Skeletal muscle cell (primary cell): ENCODE measurements at regions not wholly inside any gene's neighbourhood (a gene's known extent, or its start where the extent isn't known, plus 50 kb on each side); places are given as distances from the start of the nearest gene placed in this dataset.
A peak's percentile ranks its signal among the peaks of the same experiment; 100 is the strongest.

Experiments used
- DNase-seq: peaks from one replicate; pipeline ENCODE4 v3.0.0-alpha.2; 2010; ENCODE audit warnings: low read depth
- H3K4me3 ChIP-seq: 2 replicates; pipeline ENCODE4 v1.5.1; 2011; ENCODE audit warnings: low read depth, mild to moderate bottlenecking, control low read depth, low read length, moderate library complexity

- DNase-seq, result no peak
Observed at GRCh38 chr6:139863346-139863745, 488.9 kb upstream of the CITED2 start.

DNA sequence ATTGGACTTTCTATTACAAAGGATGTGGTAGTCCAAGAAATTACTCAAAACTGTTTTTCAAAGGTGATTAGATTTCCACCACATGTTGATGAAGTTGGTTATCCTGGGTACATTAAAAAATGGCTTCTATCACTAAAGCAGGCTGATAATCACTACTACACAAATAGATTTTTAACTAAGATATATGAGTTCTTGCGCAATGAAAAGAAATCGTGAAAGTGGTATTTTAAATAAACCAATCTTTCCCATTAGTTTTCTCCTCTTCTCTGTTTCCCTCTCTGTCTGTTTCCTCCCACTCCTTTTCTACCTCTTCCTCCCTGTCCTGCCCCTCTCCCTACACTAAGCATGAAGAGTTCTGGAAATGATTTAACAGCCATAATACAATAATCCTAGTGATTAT, 487.9 kb upstream of the CITED2 start:
- DNase-seq, result no peak
- no peak overlapping the region for H3K4me3 ChIP-seq

More at GRCh38 chr6:139863346-139863745, 488.9 kb upstream of the CITED2 start:
- no peak overlapping the region for H3K4me3 ChIP-seq

DNA sequence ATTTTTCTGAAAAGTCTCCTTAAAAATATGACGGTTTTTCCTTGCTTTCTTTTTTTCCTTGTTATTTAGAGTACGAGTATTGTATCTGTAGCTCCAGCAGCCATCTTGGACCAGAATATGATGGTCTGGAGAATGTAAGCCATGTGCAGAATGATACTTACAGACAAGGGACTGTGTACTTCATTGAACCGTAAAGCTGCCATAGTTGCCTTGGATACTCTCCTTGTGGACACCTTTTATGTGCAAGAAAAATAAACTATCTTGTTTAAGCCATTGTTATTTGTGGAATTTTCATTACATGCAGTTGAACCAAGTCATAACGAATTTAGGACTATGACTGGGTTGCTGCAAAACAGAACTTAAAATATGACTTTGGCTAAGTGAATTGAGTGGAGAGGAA, 485.8 kb upstream of the CITED2 start:
- DNase-seq, result no peak

GRCh38 chr6:139858429-139858828, 484.0 kb upstream of the CITED2 start:
- H3K4me3 ChIP-seq, result no peak overlapping the region
- no peak for DNase-seq

More for the DNA sequence above, 485.8 kb upstream of the CITED2 start:
- H3K4me3 ChIP-seq, result no peak overlapping the region

- H3K4me3 ChIP-seq, result no peak overlapping the region
- no peak for DNase-seq
Observed at GRCh38 chr6:139857143-139857542, 482.7 kb upstream of the CITED2 start.

GRCh38 chr6:139856562-139856961, 482.1 kb upstream of the CITED2 start:
- H3K4me3 ChIP-seq, result no peak overlapping the region
- DNase-seq, result no peak

DNA sequence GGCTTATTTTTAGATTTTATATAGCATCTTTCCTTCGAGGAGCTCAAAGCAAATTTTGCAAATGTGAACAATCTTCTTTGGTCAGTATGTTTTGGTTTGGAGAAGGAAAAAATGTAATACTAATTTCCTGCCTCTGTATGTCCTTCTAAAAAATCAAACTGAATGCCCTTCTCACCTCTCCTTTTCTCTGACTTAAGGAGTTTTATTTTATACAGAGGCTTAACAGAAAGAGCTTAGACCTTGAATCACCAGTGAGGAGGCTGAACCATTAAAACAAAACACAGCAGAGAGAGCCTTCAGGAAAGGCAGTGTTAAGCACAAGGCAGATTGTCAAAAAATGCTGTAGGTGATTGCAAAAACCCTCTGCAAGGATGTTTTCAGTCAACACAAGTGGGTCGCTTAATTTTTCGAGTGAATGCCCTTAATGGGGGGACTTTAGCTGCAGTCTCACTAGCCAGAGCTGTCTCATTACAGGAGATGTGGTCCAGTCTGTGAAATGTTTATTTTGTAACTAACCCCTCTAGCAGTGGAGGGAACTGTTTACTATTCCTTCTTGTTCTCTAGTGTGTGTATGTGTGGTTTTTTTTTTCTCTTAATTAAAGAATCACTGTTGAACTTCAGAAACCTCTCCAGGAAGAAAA, 481.3 kb upstream of the CITED2 start:
- no peak overlapping the region for H3K4me3 ChIP-seq
- DNase-seq, result no peak

GRCh38 chr6:139853302-139853992, 479.0 kb upstream of the CITED2 start:
- no peak overlapping the region for H3K4me3 ChIP-seq
- peak; percentile 41 for DNase-seq

DNA sequence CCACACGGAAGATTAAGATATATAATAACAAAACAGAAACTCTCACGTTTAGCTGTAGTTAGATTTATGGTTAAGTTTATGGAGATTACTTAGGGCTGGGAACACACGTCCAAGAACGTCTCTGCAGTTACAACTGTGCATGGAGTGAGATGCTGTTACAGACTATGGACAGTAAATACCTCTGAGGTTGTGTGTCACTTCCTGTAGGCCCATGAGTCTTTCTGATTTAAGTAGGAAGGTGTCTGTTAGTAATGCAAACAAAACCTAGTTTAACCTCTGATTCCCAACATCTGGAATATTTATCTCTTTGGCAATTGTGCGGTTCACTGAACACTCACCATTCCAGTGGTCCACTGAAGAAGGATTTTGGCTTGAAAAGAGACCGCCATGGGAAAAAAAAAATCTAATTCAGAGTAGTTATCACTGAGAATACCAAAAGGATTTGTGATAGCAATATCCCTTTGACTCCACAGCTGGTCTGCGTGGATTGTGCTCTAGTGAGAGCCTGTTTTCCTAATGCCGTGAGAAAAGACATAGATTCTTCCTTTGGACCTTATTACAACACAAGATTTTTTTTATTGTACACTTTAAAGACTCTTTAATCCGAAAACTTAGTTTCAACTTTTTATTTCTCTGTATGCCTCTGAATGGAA, 478.2 kb upstream of the CITED2 start:
- DNase-seq, result peak; percentile 84
- H3K4me3 ChIP-seq, result no peak overlapping the region

DNA sequence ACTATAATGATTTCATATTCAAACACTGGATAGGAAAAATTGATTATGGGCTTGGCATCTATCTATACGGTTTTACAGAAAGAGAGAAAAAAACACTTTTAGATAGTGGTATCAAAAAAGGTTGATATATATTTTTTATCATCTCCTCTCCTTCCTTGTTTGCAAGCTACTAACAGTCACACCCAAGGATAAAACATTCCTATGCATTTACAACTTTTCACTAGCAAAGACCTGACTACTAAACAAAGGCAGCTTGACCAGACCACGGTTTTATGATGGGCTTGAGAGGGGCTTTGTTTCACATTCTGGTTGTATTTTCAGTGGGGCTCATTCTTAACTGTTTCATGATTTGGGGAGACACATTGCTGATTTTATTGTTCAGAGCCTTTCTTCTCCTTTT, 477.6 kb upstream of the CITED2 start:
- H3K4me3 ChIP-seq, result no peak overlapping the region
- no peak for DNase-seq

DNA sequence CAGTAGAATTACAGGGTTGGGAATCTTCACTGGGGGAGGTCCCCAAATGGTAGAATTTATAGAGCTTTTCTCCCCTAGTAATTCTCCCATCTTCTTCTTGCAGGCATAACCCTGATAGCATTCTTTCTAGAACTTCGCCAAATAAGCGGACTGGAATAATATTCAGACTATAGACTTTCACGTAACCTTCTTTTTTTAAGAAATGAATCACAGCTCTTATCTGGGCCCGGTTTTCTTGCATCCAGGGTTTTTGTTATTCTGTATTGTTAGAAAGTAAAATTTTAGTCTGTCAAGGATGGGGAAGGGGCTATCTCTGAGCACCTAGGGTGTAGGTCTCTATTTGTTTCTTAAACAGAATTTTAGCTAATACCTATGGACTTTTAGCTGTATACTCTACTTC, 476.8 kb upstream of the CITED2 start:
- H3K4me3 ChIP-seq, result no peak overlapping the region
- no peak for DNase-seq

DNA sequence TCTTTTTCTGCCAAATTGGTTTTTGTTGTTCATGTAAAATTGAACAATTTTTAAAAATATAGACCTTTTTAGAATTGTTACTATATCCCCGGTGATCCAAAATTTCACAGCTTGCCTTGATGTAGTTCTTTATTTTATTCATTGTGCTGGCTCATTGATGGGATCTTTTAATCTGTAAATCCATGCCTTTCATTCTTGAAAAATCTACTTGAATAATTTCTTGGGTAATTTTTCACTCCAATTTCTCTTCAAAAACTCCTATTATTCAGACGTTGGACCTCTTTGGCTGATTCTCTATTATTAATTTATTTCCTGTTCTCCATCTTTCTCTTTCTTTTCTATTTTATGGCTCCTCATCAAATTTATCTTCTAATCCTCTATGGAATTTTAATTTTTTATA, 476.1 kb upstream of the CITED2 start:
- no peak overlapping the region for H3K4me3 ChIP-seq
- no peak for DNase-seq

DNA sequence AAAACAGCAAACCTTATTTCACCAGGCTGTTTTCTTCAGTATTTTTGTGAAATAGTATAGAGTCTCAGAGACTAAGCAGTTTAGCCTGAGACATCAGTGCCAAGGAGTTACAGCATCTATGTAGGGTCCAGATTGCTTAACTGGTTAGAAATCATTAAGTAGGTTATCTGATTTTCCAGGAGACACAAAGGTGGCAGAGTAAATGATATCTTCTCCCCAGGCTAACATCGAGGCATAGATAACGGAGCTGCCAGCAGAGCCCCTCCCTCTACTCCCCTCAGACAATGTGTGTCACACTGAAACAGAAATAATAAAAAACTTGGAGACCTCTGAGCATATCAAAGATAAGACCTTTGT, 473.0 kb upstream of the CITED2 start:
- H3K4me3 ChIP-seq, result no peak overlapping the region
- DNase-seq, result no peak

- no peak for DNase-seq
- no peak overlapping the region for H3K4me3 ChIP-seq
Observed at GRCh38 chr6:139846538-139847456, 472.3 kb upstream of the CITED2 start.

GRCh38 chr6:139844907-139845306, 470.5 kb upstream of the CITED2 start:
- DNase-seq, result no peak
- no peak overlapping the region for H3K4me3 ChIP-seq

- DNase-seq, result no peak
- H3K4me3 ChIP-seq, result no peak overlapping the region
Observed at GRCh38 chr6:139841794-139842215, 467.4 kb upstream of the CITED2 start.

DNA sequence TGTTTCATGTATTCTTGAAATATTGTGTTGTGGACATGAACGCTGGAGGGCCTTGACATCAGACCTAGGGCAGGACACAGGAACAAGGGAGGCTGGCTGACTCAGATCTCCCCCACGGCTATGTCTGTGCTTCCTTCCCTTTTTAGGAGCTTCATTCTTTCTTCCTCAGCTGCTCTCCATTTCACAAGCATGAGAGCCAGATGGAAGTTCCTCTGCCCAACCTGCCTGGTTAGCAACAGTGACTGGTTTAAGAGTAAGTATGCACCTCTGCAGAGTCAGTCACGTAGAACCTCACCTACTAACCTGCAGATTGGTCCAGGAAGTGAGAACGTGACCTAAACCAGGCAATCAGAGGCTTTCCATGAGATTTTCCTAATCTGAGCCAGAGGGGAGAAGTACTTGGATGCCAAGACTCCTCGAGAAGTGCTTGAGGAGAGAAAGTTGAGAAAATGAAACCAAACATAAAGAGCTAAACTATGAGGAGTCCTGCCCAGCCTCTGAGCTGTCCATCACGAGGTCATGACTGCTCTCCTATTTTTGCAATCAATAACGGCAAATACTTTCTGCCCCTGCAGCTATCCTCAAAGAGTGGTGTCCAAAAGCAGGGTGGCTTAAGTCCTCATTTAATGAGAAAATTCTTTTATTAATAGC, 465.2 kb upstream of the CITED2 start:
- H3K4me3 ChIP-seq, result no peak overlapping the region
- DNase-seq, result no peak

DNA sequence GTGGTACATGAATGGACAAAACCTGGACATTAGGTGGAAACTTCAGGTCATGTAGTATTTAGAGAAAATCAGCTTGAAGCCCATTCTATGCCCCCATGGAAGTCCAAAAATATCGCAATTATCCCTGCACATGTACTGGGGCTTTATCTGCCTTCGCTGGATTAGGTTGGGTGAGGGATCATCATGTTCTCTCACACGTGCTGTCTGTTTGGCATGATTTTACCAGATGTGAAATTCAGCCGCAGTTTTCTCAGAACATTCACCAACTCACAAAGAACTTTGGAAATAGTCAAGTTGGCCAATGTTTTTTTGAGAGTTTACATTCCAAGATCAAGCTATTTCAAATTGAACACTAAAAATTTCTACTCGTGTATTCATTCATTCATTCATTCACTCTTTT, 459.8 kb upstream of the CITED2 start:
- DNase-seq, result no peak
- H3K4me3 ChIP-seq, result no peak overlapping the region

- DNase-seq, result no peak
- no peak overlapping the region for H3K4me3 ChIP-seq
Observed at GRCh38 chr6:139833592-139833991, 459.1 kb upstream of the CITED2 start.
